PC-9 (cell line): ENCODE measurements at regions not wholly inside any gene's neighbourhood (a gene's known extent, or its start where the extent isn't known, plus 50 kb on each side); places are given as distances from the start of the nearest gene placed in this dataset.

Source experiments
- CTCF ChIP-seq: fragments of 200-600 bp; sonication (generic); conservative IDR thresholded peaks from 2 replicates; pipeline ENCODE4 v1.6.1; 2017; ENCODE audit warnings: mixed run types, antibody characterized with exemption, mild to moderate bottlenecking, moderate library complexity
- EZH2 ChIP-seq: fragments of 200-600 bp; sonication (generic); IDR thresholded peaks from 2 replicates; pipeline ENCODE4 v1.8.0; 2017; ENCODE audit warnings: antibody characterized with exemption, low read depth

GRCh38 chr7:109635374-109635773 is 1065.7 kb downstream of the DNAJB9 start:
- TF ChIP-seq EZH2, result no peak
- TF ChIP-seq CTCF, result no peak
